OCI-LY1 (cell line): ENCODE measurements at regions not wholly inside any gene's neighbourhood (a gene's known extent, or its start where the extent isn't known, plus 50 kb on each side); places are given as distances from the start of the nearest gene placed in this dataset.

Source experiments
- H2AFZ ChIP-seq: fragments of 200-600 bp; sonication (generic), shearing (Covaris generic); 2 replicates; pipeline ENCODE4 v1.6.0; 2014; ENCODE audit warnings: antibody characterized with exemption, mild to moderate bottlenecking, low read length
- H3F3A ChIP-seq: fragments of 200-600 bp; sonication (generic), shearing (Covaris generic); 2 replicates; pipeline ENCODE4 v1.6.0; 2014; ENCODE audit warnings: mild to moderate bottlenecking, antibody characterized with exemption, low read length, moderate library complexity; ENCODE audit not compliant: insufficient read depth
- H3K27ac ChIP-seq: fragments of 200-600 bp; sonication (generic); 2 replicates; pipeline ENCODE4 v1.5.1; 2014; ENCODE audit warnings: low read length, mixed run types, mild to moderate bottlenecking, low read depth; ENCODE audit not compliant: poor library complexity, severe bottlenecking
- H3K27me3 ChIP-seq: fragments of 200-600 bp; sonication (generic); 2 replicates; pipeline ENCODE4 v1.6.0; 2014; ENCODE audit warnings: antibody characterized with exemption, mild to moderate bottlenecking, low read length, moderate library complexity; ENCODE audit not compliant: insufficient read depth
- H3K36me3 ChIP-seq: fragments of 200-600 bp; sonication (generic); 2 replicates; pipeline ENCODE4 v1.6.1; 2014; ENCODE audit warnings: mild to moderate bottlenecking, antibody characterized with exemption, low read length, moderate library complexity, mixed read lengths; ENCODE audit not compliant: insufficient read depth
- H3K4me1 ChIP-seq: fragments of 200-600 bp; sonication (generic); 2 replicates; pipeline ENCODE4 v1.5.1; 2014; ENCODE audit warnings: mild to moderate bottlenecking, low read length, moderate library complexity; ENCODE audit not compliant: insufficient read depth, severe bottlenecking
- H3K4me2 ChIP-seq: fragments of 200-600 bp; sonication (generic), shearing (Covaris generic); 2 replicates; pipeline ENCODE4 v1.6.1; 2014; ENCODE audit warnings: low read length
- H3K4me3 ChIP-seq: fragments of 200-600 bp; sonication (generic); 2 replicates; pipeline ENCODE4 v1.5.1; 2014; ENCODE audit warnings: low read length, low read depth, mild to moderate bottlenecking, mixed read lengths; ENCODE audit not compliant: poor library complexity, severe bottlenecking
- H3K79me2 ChIP-seq: fragments of 200-600 bp; shearing (Covaris generic); 2 replicates; pipeline ENCODE4 v1.6.1; 2016; ENCODE audit warnings: mixed run types, low read length, mixed read lengths; ENCODE audit not compliant: insufficient read depth
- H3K9ac ChIP-seq: fragments of 200-600 bp; sonication (generic), shearing (Covaris generic); 2 replicates; pipeline ENCODE4 v1.6.1; 2014; ENCODE audit warnings: mild to moderate bottlenecking, low read length, mixed read lengths
- H3K9me2 ChIP-seq: fragments of 200-600 bp; sonication (generic), shearing (Covaris generic); 2 replicates; pipeline ENCODE4 v1.6.1; 2014; ENCODE audit warnings: low read depth, mild to moderate bottlenecking, low read length, mixed read lengths
- H3K9me3 ChIP-seq: fragments of 200-600 bp; shearing (Covaris generic); 2 replicates; pipeline ENCODE4 v1.6.1; 2014; ENCODE audit warnings: low read length, mixed read lengths
- H4K20me1 ChIP-seq: fragments of 200-600 bp; sonication (generic), shearing (Covaris generic); 2 replicates; pipeline ENCODE4 v1.6.0; 2016; ENCODE audit warnings: mild to moderate bottlenecking, low read length; ENCODE audit not compliant: insufficient read depth
- CTCF ChIP-seq: fragments of 200-600 bp; sonication (generic), shearing (Covaris generic); IDR thresholded peaks from 2 replicates; pipeline ENCODE4 v1.5.1; 2017; ENCODE audit warnings: mild to moderate bottlenecking, antibody characterized with exemption, low read length, moderate library complexity, mixed read lengths
- EZH2 ChIP-seq: fragments of 200-600 bp; sonication (generic), shearing (Covaris generic); IDR thresholded peaks from 2 replicates; pipeline ENCODE4 v1.8.0; 2017; ENCODE audit warnings: borderline replicate concordance, mixed run types, mild to moderate bottlenecking, antibody characterized with exemption, low read length, moderate library complexity, mixed read lengths

DNA sequence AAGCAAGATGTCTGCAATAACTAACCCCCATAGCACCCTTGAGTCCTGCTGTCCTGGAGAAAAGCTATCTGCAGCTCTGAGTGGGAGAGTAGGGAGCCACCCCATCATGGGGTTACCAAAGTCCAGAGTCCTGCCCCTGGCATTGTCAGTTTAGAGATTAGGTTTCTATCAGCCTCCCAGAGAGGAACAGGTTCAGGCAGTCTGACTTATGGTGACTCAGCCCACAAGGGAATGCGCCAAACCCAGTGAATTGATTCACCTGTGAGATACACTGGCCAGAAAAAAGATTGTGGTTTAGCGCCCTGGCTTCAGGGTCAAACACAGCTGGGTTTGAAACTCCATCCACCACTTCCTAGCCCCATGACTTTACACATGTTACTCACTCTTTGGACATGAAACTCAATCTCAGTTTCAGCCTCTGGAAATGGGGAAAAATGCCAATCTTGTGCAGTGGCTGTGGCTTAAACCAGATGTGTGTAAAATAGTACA is 263.6 kb upstream of the HES1 start:
- no peaks in the 10 kb centered on the region for H3F3A ChIP-seq
- H3K9ac ChIP-seq = no peak overlapping the region
- H3K4me2 ChIP-seq = no peak overlapping the region
- H4K20me1 ChIP-seq = no peaks in the 10 kb centered on the region
- H3K36me3 ChIP-seq = no peaks in the 10 kb centered on the region
- no peaks in the 10 kb centered on the region for H3K79me2 ChIP-seq
- H3K4me1 ChIP-seq = peaks cover 6% of the 10 kb centered on the region
- no peaks in the 10 kb centered on the region for H3K9me3 ChIP-seq
- no peaks in the 10 kb centered on the region for H3K9me2 ChIP-seq
- TF ChIP-seq CTCF = no peak
- TF ChIP-seq EZH2 = no peak
- H3K27ac ChIP-seq = no peak overlapping the region
- H3K27me3 ChIP-seq = peaks cover 17% of the 10 kb centered on the region; the same call in 1 of the 2 replicates
- no peak overlapping the region for H2AFZ ChIP-seq
- H3K4me3 ChIP-seq = no peak overlapping the region

DNA sequence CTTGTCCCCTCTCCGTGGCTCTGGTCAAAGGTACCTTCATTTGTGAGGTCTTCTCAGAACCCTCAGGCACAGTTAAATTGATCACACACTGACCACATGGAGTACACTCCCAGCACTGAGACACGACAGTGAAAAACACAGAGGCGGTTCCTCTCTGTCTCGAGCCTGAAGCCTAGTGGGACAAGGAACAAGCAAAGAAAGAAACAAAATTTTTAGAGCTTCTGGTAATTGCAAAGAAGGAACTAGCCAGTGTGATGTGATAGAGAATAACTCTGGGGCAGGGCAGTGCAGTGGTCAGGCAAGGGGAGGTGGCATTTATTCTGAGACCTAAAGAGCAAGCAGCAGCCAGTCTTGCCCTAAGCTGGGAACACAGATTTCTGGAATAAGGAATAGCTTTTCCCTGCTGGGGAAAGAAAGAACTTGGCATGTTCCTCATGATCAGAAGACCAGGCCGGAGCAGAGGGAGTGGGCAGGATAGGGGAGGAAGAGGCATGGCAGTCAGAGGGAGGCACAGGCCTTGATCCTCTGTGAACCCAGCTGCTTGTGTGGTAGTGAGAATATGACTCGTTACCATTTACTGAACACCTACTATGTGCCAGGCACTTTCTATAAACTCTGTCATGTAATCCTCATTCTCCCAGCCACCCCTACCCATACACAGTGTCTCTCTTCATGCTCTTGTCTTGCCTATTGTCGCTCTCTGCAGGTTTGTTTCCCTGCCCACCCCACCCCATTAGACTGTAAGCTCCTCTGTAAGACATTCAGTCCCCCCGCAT is 262.3 kb upstream of the HES1 start:
- no peak overlapping the region for H2AFZ ChIP-seq

DNA sequence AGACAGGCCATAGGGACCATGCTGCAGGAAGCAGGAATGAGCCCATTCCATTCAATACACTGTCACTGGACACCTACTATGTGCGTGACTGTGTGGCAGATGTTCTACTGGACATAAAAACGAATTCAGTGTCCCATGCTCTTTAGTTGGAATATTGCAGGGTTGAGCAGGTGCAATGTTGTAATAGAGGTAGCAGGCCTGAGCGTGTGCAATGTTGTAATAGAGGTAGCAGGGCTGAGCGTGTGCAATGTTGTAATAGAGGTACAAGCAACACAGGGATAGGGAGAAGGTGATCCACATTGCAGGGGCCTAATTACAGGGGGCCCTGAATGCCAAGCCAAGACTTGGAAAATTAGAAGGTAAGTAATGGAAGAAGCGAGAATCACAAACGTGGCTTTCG is 261.4 kb upstream of the HES1 start:
- H3K9ac ChIP-seq = no peak overlapping the region
- no peaks in the 10 kb centered on the region for H3K4me1 ChIP-seq
- no peaks in the 10 kb centered on the region for H3F3A ChIP-seq
- no peak overlapping the region for H3K27ac ChIP-seq
- H3K9me2 ChIP-seq = no peaks in the 10 kb centered on the region
- H3K4me2 ChIP-seq = no peak overlapping the region
- no peaks in the 10 kb centered on the region for H3K9me3 ChIP-seq
- no peaks in the 10 kb centered on the region for H3K79me2 ChIP-seq
- H3K36me3 ChIP-seq = no peaks in the 10 kb centered on the region
- no peak overlapping the region for H2AFZ ChIP-seq
- no peak overlapping the region for H3K4me3 ChIP-seq
- peaks cover 6% of the 10 kb centered on the region; the same call in 1 of the 2 replicates for H3K27me3 ChIP-seq
- TF ChIP-seq CTCF (no peak), EZH2 (no peak)
- H4K20me1 ChIP-seq = no peaks in the 10 kb centered on the region

More for the DNA sequence above, 262.3 kb upstream of the HES1 start:
- Histone ChIP-seq H3K9me2 (no peaks in the 10 kb centered on the region), H3K36me3 (no peaks in the 10 kb centered on the region), H3K4me3 (no peak overlapping the region), H4K20me1 (no peaks in the 10 kb centered on the region), H3K9ac (no peak overlapping the region), H3K4me2 (no peak overlapping the region), H3K27ac (no peak overlapping the region), H3K9me3 (no peaks in the 10 kb centered on the region), H3F3A (no peaks in the 10 kb centered on the region), H3K27me3 (peaks cover 6% of the 10 kb centered on the region; the same call in 1 of the 2 replicates), H3K4me1 (no peaks in the 10 kb centered on the region), H3K79me2 (no peaks in the 10 kb centered on the region)
- TF ChIP-seq CTCF = no peak
- no peak for TF ChIP-seq EZH2
